Lung (tissue), 11 donors: ENCODE measurements at regions not wholly inside any gene's neighbourhood (a gene's known extent, or its start where the extent isn't known, plus 50 kb on each side); places are given as distances from the start of the nearest gene placed in this dataset.
A peak's percentile ranks its signal among the peaks of the same experiment; 100 is the strongest.

Experiments
- ATAC-seq: fragments of 200-7000 bp; cut with Tn5 transposase; one replicate; pipeline ENCODE4 v1.9.1; 2020; ENCODE audit warnings: moderate number of reproducible peaks; ENCODE audit not compliant: insufficient read depth, low FRiP score
- DNase-seq, 3 donors: peaks; one replicate each; pipeline ENCODE4 v3.0.0-alpha.2; 2013 to 2017
- H3K27ac ChIP-seq, 2 donors: one replicate each; pipeline ENCODE4 v1.5.1; 2013; ENCODE audit warnings: mild to moderate bottlenecking in 2 of 2, moderate library complexity in 2 of 2, control low read depth in 1 of 2, inconsistent platforms in 1 of 2, low read depth in 1 of 2, low read length in 1 of 2
- H3K27me3 ChIP-seq, 3 donors: one replicate each; pipeline ENCODE4 v1.5.1; 2013; ENCODE audit warnings: low read length in 2 of 3; ENCODE audit not compliant: control insufficient read depth in 3 of 3, insufficient read depth in 3 of 3
- H3K36me3 ChIP-seq, 4 donors: one replicate each; pipeline ENCODE4 v1.5.1; 2013; ENCODE audit warnings: low read length in 4 of 4, mild to moderate bottlenecking in 1 of 4, moderate library complexity in 1 of 4; ENCODE audit not compliant: control insufficient read depth in 4 of 4, insufficient read depth in 4 of 4
- H3K4me1 ChIP-seq, 5 donors: one replicate each; pipeline ENCODE4 v1.5.1; 2013; ENCODE audit warnings: low read length in 5 of 5, mild to moderate bottlenecking in 2 of 5, moderate library complexity in 1 of 5; ENCODE audit not compliant: control insufficient read depth in 5 of 5, insufficient read depth in 5 of 5
- H3K4me3 ChIP-seq: one replicate; pipeline ENCODE4 v1.5.1; 2013; ENCODE audit warnings: mild to moderate bottlenecking, control low read depth, moderate library complexity
- H3K9ac ChIP-seq, 2 donors: one replicate each; pipeline ENCODE4 v1.5.1; 2013; ENCODE audit warnings: low read length in 2 of 2, control low read depth in 1 of 2; ENCODE audit not compliant: insufficient read depth in 1 of 2
- H3K9me3 ChIP-seq, 4 donors: one replicate each; pipeline ENCODE4 v1.5.1; 2013; ENCODE audit warnings: low read length in 3 of 4, mild to moderate bottlenecking in 1 of 4, moderate library complexity in 1 of 4; ENCODE audit not compliant: control insufficient read depth in 4 of 4, insufficient read depth in 3 of 4
- WGBS, 2 donors: extraction: QIAGEN DNeasy Blood & Tissue Kit; methylation state at CpG; one replicate each; pipeline ENCODE4 v1.1.7; 2013; 5-methylcytosine and 5-hydroxymethylcytosine counted together
- TF ChIP-seq, protein P1 (sequence below): IDR thresholded peaks from 2 replicates; pipeline ENCODE4 v1.5.1; 2012; ENCODE audit warnings: mild to moderate bottlenecking; ENCODE audit errors: control extremely low read depth, extremely low read depth
- donor health status: control.
- donor health status: control.
- donor health status: Bipolar disorder and iron deficiency.
- donor health status: healthy.
- donor health status: DM: yes; HTN: yes; CAD: no.

DNA sequence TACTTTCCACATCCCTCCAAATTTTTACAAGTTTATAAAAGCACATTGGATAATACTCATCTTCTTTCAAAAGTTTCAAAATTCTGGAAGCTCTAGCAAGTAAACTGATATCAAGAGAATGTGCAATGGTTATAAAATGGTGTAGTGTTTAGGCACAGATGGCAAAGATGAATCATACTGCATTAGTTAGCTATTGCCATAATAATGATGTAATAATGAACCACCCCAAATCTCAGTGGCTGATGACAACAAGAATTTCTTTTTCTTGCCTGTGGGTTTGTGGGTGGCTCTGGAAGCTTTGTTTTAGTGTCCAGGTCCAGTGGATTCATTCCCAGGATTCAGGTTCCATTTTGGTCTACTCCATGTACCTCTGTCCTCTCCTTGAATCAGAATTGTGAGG, 319.0 kb downstream of the BRINP1 start:
- Histone ChIP-seq H3K9ac (no peak overlapping the region), H3K36me3 (no peaks in the 10 kb centered on the region), H3K27me3 (no peaks in the 10 kb centered on the region), H3K4me3 (no peak overlapping the region), H3K27ac (no peak overlapping the region), H3K4me1 (peaks cover 0 to 2% (median 0%) of the 10 kb centered on the region in 5 donors), H3K9me3 (peaks cover 0 to 2% (median 0%) of the 10 kb centered on the region in 4 donors)
- ATAC-seq = no peak
- DNase-seq = no peak
- TF ChIP-seq, protein P1, sequence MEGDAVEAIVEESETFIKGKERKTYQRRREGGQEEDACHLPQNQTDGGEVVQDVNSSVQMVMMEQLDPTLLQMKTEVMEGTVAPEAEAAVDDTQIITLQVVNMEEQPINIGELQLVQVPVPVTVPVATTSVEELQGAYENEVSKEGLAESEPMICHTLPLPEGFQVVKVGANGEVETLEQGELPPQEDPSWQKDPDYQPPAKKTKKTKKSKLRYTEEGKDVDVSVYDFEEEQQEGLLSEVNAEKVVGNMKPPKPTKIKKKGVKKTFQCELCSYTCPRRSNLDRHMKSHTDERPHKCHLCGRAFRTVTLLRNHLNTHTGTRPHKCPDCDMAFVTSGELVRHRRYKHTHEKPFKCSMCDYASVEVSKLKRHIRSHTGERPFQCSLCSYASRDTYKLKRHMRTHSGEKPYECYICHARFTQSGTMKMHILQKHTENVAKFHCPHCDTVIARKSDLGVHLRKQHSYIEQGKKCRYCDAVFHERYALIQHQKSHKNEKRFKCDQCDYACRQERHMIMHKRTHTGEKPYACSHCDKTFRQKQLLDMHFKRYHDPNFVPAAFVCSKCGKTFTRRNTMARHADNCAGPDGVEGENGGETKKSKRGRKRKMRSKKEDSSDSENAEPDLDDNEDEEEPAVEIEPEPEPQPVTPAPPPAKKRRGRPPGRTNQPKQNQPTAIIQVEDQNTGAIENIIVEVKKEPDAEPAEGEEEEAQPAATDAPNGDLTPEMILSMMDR = no peak

DNA sequence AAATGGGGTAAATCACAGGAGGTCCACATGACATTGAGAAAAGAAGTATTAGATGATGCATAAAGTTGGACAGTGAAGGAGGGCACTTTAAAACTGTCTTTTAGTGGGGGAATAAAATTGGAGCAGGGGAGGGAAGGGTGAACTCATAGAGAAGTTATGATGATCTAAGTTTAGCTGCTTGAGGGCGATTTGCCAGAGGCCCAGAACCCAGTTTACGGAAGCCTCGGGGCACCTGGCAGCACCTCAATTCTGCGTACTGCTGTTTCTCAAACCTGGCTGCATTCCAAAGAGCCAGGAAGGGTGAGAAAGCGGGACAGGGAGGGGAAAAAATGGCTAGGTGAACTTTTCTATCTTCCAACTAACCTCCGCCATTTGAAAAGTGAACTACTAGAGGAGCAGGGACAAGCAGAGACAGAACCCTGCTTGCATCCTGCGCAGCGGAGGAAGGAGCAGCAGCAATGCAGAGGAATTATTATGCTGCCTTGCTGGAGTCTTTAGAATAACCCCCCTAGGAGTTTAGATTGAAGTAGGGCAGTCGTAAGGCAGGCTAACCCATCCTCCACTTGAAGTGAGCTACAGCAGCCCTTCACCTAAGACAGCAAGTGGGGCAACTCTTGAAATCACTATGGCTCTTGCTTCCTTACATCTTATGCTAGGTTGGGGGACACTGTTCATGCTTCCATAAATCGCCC, 316.8 kb downstream of the BRINP1 start:
- 63 to 77% methylated on average over 10 of the region's 10 CpGs for WGBS, 2 donors
- H3K27me3 ChIP-seq = no peaks in the 10 kb centered on the region
- H3K36me3 ChIP-seq = no peaks in the 10 kb centered on the region
- H3K4me3 ChIP-seq = no peak overlapping the region
- no peak for DNase-seq
- H3K9ac ChIP-seq = no peak overlapping the region
- peak overlapping the region in 1 of 2 donors; percentile 84 for H3K27ac ChIP-seq
- ATAC-seq = no peak
- no peaks in the 10 kb centered on the region for H3K9me3 ChIP-seq
- TF ChIP-seq, protein P1 = no peak
- H3K4me1 ChIP-seq = peaks cover 0 to 2% (median 0%) of the 10 kb centered on the region in 5 donors

DNA sequence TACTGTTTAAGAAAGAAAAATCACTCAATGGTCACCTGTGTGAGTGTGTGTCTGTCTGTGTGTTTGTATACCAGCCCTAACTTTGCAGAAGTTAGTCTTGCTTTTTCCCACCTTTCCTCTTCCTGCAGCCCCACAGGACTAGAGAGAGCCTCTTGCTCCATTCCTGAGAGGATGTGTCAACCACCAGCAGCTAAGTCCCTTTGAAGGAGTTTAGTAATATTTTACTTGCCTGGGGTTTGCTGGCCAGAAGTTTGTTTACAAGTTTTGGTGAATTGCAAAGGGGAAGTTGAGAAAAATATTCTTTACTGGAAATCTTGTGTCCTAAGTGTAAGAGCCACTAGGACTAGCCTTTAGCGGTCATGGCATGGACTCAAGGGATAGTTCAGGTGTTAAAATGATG, 316.2 kb downstream of the BRINP1 start:
- WGBS, 2 donors = 65 to 88% methylated on average over 1 of the region's 1 CpG
- peak overlapping the region in 1 of 2 donors; percentile 84 for H3K27ac ChIP-seq
- peak; percentile 72 for ATAC-seq

More for the DNA sequence above, 316.2 kb downstream of the BRINP1 start:
- H3K9ac ChIP-seq = no peak overlapping the region
- DNase-seq = no peak
- no peaks in the 10 kb centered on the region for H3K27me3 ChIP-seq
- no peaks in the 10 kb centered on the region for H3K36me3 ChIP-seq
- no peaks in the 10 kb centered on the region for H3K9me3 ChIP-seq
- peaks cover 0 to 2% (median 0%) of the 10 kb centered on the region in 5 donors for H3K4me1 ChIP-seq
- no peak overlapping the region for H3K4me3 ChIP-seq
- TF ChIP-seq, protein P1 = no peak
